Mesendoderm (in vitro differentiated cells): ENCODE measurements at regions not wholly inside any gene's neighbourhood (a gene's known extent, or its start where the extent isn't known, plus 50 kb on each side); places are given as distances from the start of the nearest gene placed in this dataset.

Experiments used
- DNase-seq: peaks from one replicate; pipeline ENCODE4 v3.0.0; 2013
- H2AK5ac ChIP-seq: 2 replicates; pipeline ENCODE4 v1.6.1; 2013; ENCODE audit warnings: low read length, inconsistent platforms
- H2BK120ac ChIP-seq: 2 replicates; pipeline ENCODE4 v1.6.1; 2013; ENCODE audit warnings: low read depth, mild to moderate bottlenecking, low read length, moderate library complexity, mixed read lengths
- H2BK15ac ChIP-seq: replicated peaks from 2 replicates; pipeline ENCODE4 v1.6.1; 2013; ENCODE audit warnings: low read depth, mild to moderate bottlenecking, moderate library complexity
- H2BK5ac ChIP-seq: 2 replicates; pipeline ENCODE4 v1.6.1; 2013; ENCODE audit warnings: low read length, inconsistent platforms
- H3K18ac ChIP-seq: 2 replicates; pipeline ENCODE4 v1.6.1; 2013; ENCODE audit warnings: mild to moderate bottlenecking, low read length, mixed read lengths
- H3K23ac ChIP-seq: one replicate; pipeline ENCODE4 v1.6.1; 2013; ENCODE audit warnings: low read length
- H3K27ac ChIP-seq: 2 replicates; pipeline ENCODE4 v1.5.1; 2013; ENCODE audit warnings: low read depth, mild to moderate bottlenecking, inconsistent platforms, low read length, moderate library complexity
- H3K27me3 ChIP-seq: 2 replicates; pipeline ENCODE4 v1.6.1; 2013; ENCODE audit warnings: low read length, control low read depth, mild to moderate bottlenecking, inconsistent platforms; ENCODE audit not compliant: insufficient read depth, poor library complexity
- H3K36me3 ChIP-seq: 2 replicates; pipeline ENCODE4 v1.6.1; 2013; ENCODE audit warnings: low read length, inconsistent platforms; ENCODE audit not compliant: control insufficient read depth, insufficient read depth
- H3K4ac ChIP-seq: one replicate; pipeline ENCODE4 v1.6.1; 2013; ENCODE audit warnings: low read depth, mild to moderate bottlenecking, low read length, moderate library complexity
- H3K4me1 ChIP-seq: 2 replicates; pipeline ENCODE4 v1.6.1; 2013; ENCODE audit warnings: low read depth, low read length, inconsistent platforms; ENCODE audit not compliant: control insufficient read depth
- H3K4me2 ChIP-seq: 2 replicates; pipeline ENCODE4 v1.6.1; 2013; ENCODE audit warnings: low read length
- H3K4me3 ChIP-seq: 2 replicates; pipeline ENCODE4 v1.5.1; 2013; ENCODE audit warnings: mild to moderate bottlenecking, low read length
- H3K56ac ChIP-seq: one replicate; pipeline ENCODE4 v1.6.1; 2013; ENCODE audit warnings: low read length
- H3K79me1 ChIP-seq: 2 replicates; pipeline ENCODE4 v1.6.1; 2013; ENCODE audit warnings: low read length, inconsistent platforms
- H3K79me2 ChIP-seq: 2 replicates; pipeline ENCODE4 v1.6.1; 2013; ENCODE audit warnings: mild to moderate bottlenecking, low read length; ENCODE audit not compliant: control insufficient read depth, insufficient read depth
- H3K9ac ChIP-seq: 2 replicates; pipeline ENCODE4 v1.6.1; 2013; ENCODE audit warnings: low read length, inconsistent platforms
- H4K5ac ChIP-seq: one replicate; pipeline ENCODE4 v1.6.1; 2013; ENCODE audit warnings: low read length
- H4K8ac ChIP-seq: one replicate; pipeline ENCODE4 v1.6.1; 2013; ENCODE audit warnings: low read depth, mild to moderate bottlenecking, control low read depth, low read length, moderate library complexity
- WGBS: extraction: QIAGEN DNeasy Blood & Tissue Kit; methylation state at CpG from one replicate; pipeline ENCODE4 v1.1.7; 2013; ENCODE audit warnings: low lambda C conversion rate, missing lambda C conversion rate; ENCODE audit not compliant: insufficient coverage; ENCODE audit errors: extremely low coverage; 5-methylcytosine and 5-hydroxymethylcytosine counted together

DNA sequence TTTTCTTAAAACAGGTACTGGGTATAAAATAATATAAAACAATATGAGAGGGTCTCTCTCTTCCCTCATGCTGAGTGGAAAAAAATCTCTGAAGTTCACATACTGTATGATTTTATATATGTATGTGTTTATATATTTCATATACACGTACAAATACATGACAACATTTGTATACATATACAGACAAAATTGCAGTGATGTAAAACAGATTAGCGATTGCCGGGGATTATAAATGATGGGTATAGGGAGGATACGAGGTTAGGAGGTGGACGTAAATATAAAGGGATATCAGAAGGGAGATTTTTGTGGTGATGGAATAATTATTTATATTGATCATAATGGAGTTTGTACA is 194.8 kb upstream of the PRSS16 start:
- Histone ChIP-seq H3K23ac (no peak overlapping the region), H3K4me3 (no peak overlapping the region), H3K27ac (no peak overlapping the region), H2AK5ac (no peak overlapping the region), H3K36me3 (no peaks in the 10 kb centered on the region), H3K4me1 (peaks cover 1% of the 10 kb centered on the region), H3K79me1 (no peaks in the 10 kb centered on the region), H2BK120ac (no peak overlapping the region), H3K56ac (no peak overlapping the region), H2BK15ac (no peak overlapping the region), H3K4me2 (no peak overlapping the region), H2BK5ac (no peak overlapping the region), H3K18ac (no peak overlapping the region), H3K27me3 (no peaks in the 10 kb centered on the region), H4K5ac (no peak overlapping the region), H3K4ac (no peak overlapping the region), H4K8ac (no peak overlapping the region), H3K9ac (no peak overlapping the region), H3K79me2 (no peaks in the 10 kb centered on the region)
- no peak for DNase-seq
- 100% methylated on average over 4 of the region's 5 CpGs for WGBS

DNA sequence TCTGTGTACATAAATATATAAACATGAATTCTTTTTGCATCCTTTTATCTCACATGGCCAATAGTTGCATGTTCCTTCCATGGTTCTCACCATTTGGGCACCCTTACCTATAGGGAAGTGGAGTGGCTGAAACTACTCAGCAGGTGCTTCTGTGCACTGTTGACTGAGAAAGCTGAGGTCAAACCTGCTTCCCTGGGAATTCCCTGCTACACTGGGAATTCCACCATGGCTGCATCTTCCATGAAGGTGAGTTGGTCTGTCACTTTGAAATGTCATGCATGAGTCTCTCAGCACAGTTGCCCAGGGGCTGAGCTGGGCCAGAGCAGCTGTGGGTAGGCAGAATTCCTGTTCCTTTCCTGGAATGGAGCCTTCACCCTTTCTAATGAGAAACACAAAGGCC is 193.8 kb upstream of the PRSS16 start:
- DNase-seq: no peak
- Histone ChIP-seq H3K9ac (no peak overlapping the region), H3K79me1 (no peaks in the 10 kb centered on the region), H4K8ac (no peak overlapping the region), H3K4me1 (peaks cover 1% of the 10 kb centered on the region), H3K79me2 (no peaks in the 10 kb centered on the region), H3K27ac (no peak overlapping the region), H2BK15ac (no peak overlapping the region), H4K5ac (no peak overlapping the region), H3K4ac (no peak overlapping the region), H2BK5ac (no peak overlapping the region), H3K56ac (no peak overlapping the region), H2AK5ac (no peak overlapping the region), H3K4me3 (no peak overlapping the region), H3K36me3 (no peaks in the 10 kb centered on the region), H3K18ac (no peak overlapping the region), H2BK120ac (no peak overlapping the region), H3K4me2 (no peak overlapping the region), H3K23ac (no peak overlapping the region), H3K27me3 (no peaks in the 10 kb centered on the region)

DNA sequence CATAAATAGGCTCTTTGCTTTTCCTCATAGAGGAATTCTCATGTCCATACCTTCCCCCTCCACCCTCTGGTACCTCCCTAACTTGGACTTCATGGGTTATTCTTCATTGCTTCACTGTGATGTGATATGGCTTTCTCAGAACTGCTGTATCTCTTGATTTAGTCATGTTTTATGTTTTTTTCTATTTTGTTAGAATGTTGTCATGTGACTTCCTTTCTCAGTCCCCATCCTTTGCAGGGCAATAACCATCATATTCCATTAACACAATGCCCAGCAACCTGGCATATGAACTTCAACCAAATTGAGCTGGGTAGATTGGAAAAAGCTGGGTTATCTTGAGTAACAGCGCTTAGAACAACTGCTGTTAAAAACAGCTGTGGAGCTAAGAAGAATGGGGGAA is 190.9 kb upstream of the PRSS16 start:
- Histone ChIP-seq H4K8ac (no peak overlapping the region), H2BK120ac (no peak overlapping the region), H3K27me3 (no peaks in the 10 kb centered on the region), H3K4me2 (no peak overlapping the region), H3K23ac (no peak overlapping the region), H3K56ac (no peak overlapping the region), H4K5ac (no peak overlapping the region), H2AK5ac (no peak overlapping the region), H3K79me1 (no peaks in the 10 kb centered on the region), H3K79me2 (no peaks in the 10 kb centered on the region), H2BK5ac (no peak overlapping the region), H3K4me1 (no peaks in the 10 kb centered on the region), H2BK15ac (no peak overlapping the region), H3K4me3 (no peak overlapping the region), H3K27ac (no peak overlapping the region), H3K9ac (no peak overlapping the region), H3K36me3 (no peaks in the 10 kb centered on the region), H3K18ac (no peak overlapping the region), H3K4ac (no peak overlapping the region)
- no CpG with 5 or more reads among the region's 1 CpG for WGBS
- no peak for DNase-seq

DNA sequence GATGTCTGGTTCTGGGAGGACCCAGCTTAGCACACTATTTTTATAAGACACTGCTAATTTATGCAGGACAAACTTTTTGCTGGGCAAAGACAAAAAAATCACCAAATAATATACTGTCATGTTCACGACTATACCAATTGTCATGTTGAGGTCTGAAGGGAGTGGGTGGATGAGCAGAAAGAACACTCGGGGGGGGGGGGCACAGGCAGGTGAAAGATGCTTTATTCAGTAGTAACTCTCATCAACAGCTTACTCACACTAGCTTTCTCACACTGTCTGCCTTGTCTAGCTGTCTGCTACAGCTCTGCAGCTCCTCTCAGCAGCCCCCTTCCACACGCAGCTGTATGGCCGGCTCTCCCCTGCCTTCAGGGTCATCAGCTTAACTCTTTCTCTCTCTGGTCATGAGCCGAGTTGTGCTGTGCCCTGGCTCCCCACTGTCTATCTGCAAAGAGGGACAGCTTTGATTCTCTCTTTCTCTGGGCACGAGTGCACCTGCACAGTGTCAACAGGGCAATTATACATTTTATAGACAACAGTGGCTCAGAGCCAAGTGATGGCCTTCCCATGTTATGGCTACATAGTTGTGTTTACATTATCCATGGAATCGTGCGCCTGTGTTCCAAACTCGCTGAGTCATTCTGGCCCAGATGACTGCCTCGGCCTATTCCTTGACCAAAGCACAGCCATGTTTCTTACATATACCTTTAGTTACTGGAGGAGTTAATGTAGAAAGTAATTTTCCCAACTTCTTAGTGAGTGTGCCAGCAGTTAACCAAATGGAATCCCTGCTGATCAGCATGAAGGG is 187.7 kb upstream of the PRSS16 start:
- Histone ChIP-seq H3K4me3 (no peak overlapping the region), H2AK5ac (no peak overlapping the region), H2BK15ac (no peak overlapping the region), H3K56ac (no peak overlapping the region), H4K5ac (no peak overlapping the region), H3K4ac (no peak overlapping the region), H3K36me3 (no peaks in the 10 kb centered on the region), H3K79me2 (no peaks in the 10 kb centered on the region), H3K9ac (no peak overlapping the region), H3K4me1 (no peaks in the 10 kb centered on the region), H4K8ac (no peak overlapping the region), H3K27me3 (no peaks in the 10 kb centered on the region), H3K23ac (no peak overlapping the region), H3K79me1 (no peaks in the 10 kb centered on the region), H2BK120ac (no peak overlapping the region), H2BK5ac (no peak overlapping the region), H3K18ac (no peak overlapping the region), H3K4me2 (no peak overlapping the region), H3K27ac (no peak overlapping the region)
- no peak for DNase-seq
- no CpG with 5 or more reads among the region's 10 CpGs for WGBS

DNA sequence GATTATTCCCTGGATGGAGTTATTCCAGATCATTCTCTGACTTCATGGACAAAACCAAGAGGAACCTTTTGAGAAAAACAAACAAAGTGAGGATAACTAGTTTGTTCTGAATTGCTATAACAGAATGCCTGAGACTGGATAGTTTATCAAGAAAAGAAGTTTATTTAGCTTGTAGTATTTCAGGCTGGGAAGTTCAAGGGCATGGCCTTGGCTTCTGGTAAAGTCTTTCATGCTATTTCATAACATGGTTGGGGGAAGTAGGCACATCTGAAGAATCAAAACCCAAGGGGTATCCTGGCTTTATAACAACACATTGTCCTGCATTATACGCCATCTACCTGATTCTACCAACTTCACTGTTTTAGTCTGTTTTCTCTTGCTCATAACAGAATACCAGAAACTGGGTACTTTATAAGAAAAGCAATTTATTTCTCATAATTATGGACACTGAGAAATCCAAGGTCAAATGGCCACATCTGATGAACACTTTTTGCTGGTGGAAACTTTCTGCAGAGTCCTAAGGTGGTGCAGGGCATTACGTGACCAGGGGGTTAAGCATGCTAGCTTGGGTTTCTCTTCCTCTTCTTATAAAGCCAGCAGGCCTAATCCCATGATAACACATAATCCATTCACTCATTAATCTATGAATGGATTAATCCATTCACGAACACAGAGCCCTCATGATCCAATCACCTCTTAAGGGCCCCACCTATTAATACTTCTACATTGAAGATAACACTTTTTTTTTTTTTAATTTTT is 186.1 kb upstream of the PRSS16 start:
- no peak overlapping the region for H3K4ac ChIP-seq
- no peak overlapping the region for H3K27ac ChIP-seq
- DNase-seq: no peak
- no peaks in the 10 kb centered on the region for H3K36me3 ChIP-seq
- H2BK15ac ChIP-seq: no peak overlapping the region
- H3K27me3 ChIP-seq: no peaks in the 10 kb centered on the region
- no peak overlapping the region for H2BK5ac ChIP-seq
- H3K79me1 ChIP-seq: no peaks in the 10 kb centered on the region
- H3K79me2 ChIP-seq: no peaks in the 10 kb centered on the region
- peaks cover 3% of the 10 kb centered on the region for H3K4me1 ChIP-seq
- H3K23ac ChIP-seq: no peak overlapping the region
- H3K4me3 ChIP-seq: no peak overlapping the region
- no peak overlapping the region for H3K4me2 ChIP-seq
- no peak overlapping the region for H3K18ac ChIP-seq
- whole genome bisulfite sequencing: no CpG with 5 or more reads among the region's 3 CpGs
- no peak overlapping the region for H2BK120ac ChIP-seq
- no peak overlapping the region for H4K8ac ChIP-seq
- H4K5ac ChIP-seq: no peak overlapping the region
- no peak overlapping the region for H2AK5ac ChIP-seq
- no peak overlapping the region for H3K9ac ChIP-seq
- no peak overlapping the region for H3K56ac ChIP-seq

DNA sequence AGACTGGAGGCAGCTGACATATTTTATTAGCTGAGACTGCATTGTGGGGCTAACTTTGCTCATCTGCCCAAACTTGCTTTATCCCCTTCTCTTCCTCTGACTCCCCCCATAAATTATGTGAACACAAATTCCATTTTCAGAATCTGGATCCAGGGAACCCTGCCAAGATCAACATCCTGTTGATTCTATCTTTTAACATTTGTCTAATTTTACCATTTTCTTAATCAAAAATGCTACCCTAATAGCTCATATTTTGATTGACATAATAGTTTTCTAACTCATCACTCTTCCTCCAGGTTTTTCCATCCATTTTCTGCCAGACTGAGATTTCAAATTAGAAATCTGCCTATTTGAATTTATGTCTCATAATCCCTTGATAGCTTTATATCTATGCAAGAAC is 184.7 kb upstream of the PRSS16 start:
- Histone ChIP-seq H3K4me2 (no peak overlapping the region), H3K27me3 (no peaks in the 10 kb centered on the region), H3K18ac (no peak overlapping the region), H3K27ac (no peak overlapping the region), H3K79me1 (no peaks in the 10 kb centered on the region), H3K56ac (no peak overlapping the region), H2BK15ac (no peak overlapping the region), H4K5ac (no peak overlapping the region), H3K23ac (no peak overlapping the region), H4K8ac (no peak overlapping the region), H3K4me1 (peaks cover 8% of the 10 kb centered on the region), H2AK5ac (no peak overlapping the region), H2BK120ac (no peak overlapping the region), H3K36me3 (no peaks in the 10 kb centered on the region), H3K79me2 (no peaks in the 10 kb centered on the region), H3K9ac (no peak overlapping the region), H3K4me3 (no peak overlapping the region), H3K4ac (no peak overlapping the region), H2BK5ac (no peak overlapping the region)
- DNase-seq: no peak
